Liver (tissue), 7 donors: ENCODE measurements at regions not wholly inside any gene's neighbourhood (a gene's known extent, or its start where the extent isn't known, plus 50 kb on each side); places are given as distances from the start of the nearest gene placed in this dataset.
"Not testable (repeated sequence)": the region's sequence is repeated elsewhere in the genome, so short reads cannot be mapped to it uniquely, and the experiment has no call there.

ENCODE experiments used
- DNase-seq: peaks from one replicate; pipeline ENCODE4 v3.0.0-alpha.2; 2017; ENCODE audit warnings: low spot score
- H3K27ac ChIP-seq, 2 donors: one replicate each; pipeline ENCODE4 v1.7.0; 2013; ENCODE audit warnings: inconsistent platforms in 2 of 2, low read length in 2 of 2, control low read depth in 1 of 2, low read depth in 1 of 2, mild to moderate bottlenecking in 1 of 2
- H3K27me3 ChIP-seq, 4 donors: one replicate each; pipeline versions ENCODE4 v1.6.1 to v1.7.0; 2013; ENCODE audit warnings: low read length in 3 of 4, inconsistent platforms in 1 of 4, mild to moderate bottlenecking in 1 of 4, moderate library complexity in 1 of 4; ENCODE audit not compliant: control insufficient read depth in 4 of 4, insufficient read depth in 4 of 4
- H3K36me3 ChIP-seq, 4 donors: one replicate each; pipeline versions ENCODE4 v1.6.1 to v1.7.0; 2013; ENCODE audit warnings: low read length in 3 of 4, mild to moderate bottlenecking in 3 of 4, low read depth in 1 of 4, moderate library complexity in 1 of 4; ENCODE audit not compliant: control insufficient read depth in 4 of 4, insufficient read depth in 3 of 4
- H3K4me1 ChIP-seq, 4 donors: one replicate each; pipeline versions ENCODE4 v1.6.1 to v1.7.0; 2013; ENCODE audit warnings: low read length in 3 of 4, mild to moderate bottlenecking in 3 of 4, moderate library complexity in 1 of 4; ENCODE audit not compliant: control insufficient read depth in 4 of 4, insufficient read depth in 4 of 4
- H3K4me3 ChIP-seq, 3 donors: one replicate each; pipeline versions ENCODE4 v1.6.1 to v1.7.0; 2013; ENCODE audit warnings: low read length in 3 of 3, control low read depth in 1 of 3, low read depth in 1 of 3, mild to moderate bottlenecking in 1 of 3
- H3K9ac ChIP-seq, 2 donors: one replicate each; pipeline ENCODE4 v1.7.0; 2013; ENCODE audit warnings: low read length in 2 of 2, mild to moderate bottlenecking in 2 of 2, moderate library complexity in 2 of 2, control low read depth in 1 of 2, low read depth in 1 of 2
- H3K9me3 ChIP-seq, 4 donors: one replicate each; pipeline versions ENCODE4 v1.6.1 to v1.7.0; 2013; ENCODE audit warnings: low read length in 3 of 4; ENCODE audit not compliant: control insufficient read depth in 4 of 4
- EGR1 ChIP-seq, 2 donors: IDR thresholded peaks; 2 replicates each; pipeline ENCODE4 v1.6.1; 2016 to 2018; ENCODE audit warnings: antibody characterized with exemption in 2 of 2, low read depth in 2 of 2
- FOXA1 ChIP-seq: IDR thresholded peaks from 2 replicates; pipeline ENCODE4 v1.6.1; 2016; ENCODE audit warnings: antibody characterized with exemption
- FOXA2 ChIP-seq: IDR thresholded peaks from 2 replicates; pipeline ENCODE4 v1.6.1; 2016; ENCODE audit warnings: antibody characterized with exemption
- GABPA ChIP-seq, 2 donors: IDR thresholded peaks in 1 of 2; conservative IDR thresholded peaks in 1 of 2; 2 replicates each; pipeline ENCODE4 v1.6.1; 2016; ENCODE audit warnings: antibody characterized with exemption in 2 of 2, mild to moderate bottlenecking in 1 of 2, moderate library complexity in 1 of 2
- HNF4A ChIP-seq, 2 donors: conservative IDR thresholded peaks; 2 replicates each; pipeline ENCODE4 v1.6.1; 2016; ENCODE audit warnings: antibody characterized with exemption in 2 of 2, mild to moderate bottlenecking in 2 of 2
- HNF4G ChIP-seq: IDR thresholded peaks from 2 replicates; pipeline ENCODE4 v1.6.1; 2016; ENCODE audit warnings: antibody characterized with exemption
- JUND ChIP-seq, 2 donors: IDR thresholded peaks; 2 replicates each; pipeline ENCODE4 v1.6.1; 2016; ENCODE audit warnings: antibody characterized with exemption in 2 of 2
- NR2F2 ChIP-seq: IDR thresholded peaks from 2 replicates; pipeline ENCODE4 v1.6.1; 2016; ENCODE audit warnings: antibody characterized with exemption
- RAD21 ChIP-seq, 2 donors: IDR thresholded peaks; 2 replicates each; pipeline ENCODE4 v1.6.1; 2016; ENCODE audit warnings: antibody characterized with exemption in 2 of 2, mild to moderate bottlenecking in 2 of 2
- RXRA ChIP-seq, 2 donors: IDR thresholded peaks; 2 replicates each; pipeline ENCODE4 v1.6.1; 2017 to 2018; ENCODE audit warnings: antibody characterized with exemption in 2 of 2, mild to moderate bottlenecking in 1 of 2
- SP1 ChIP-seq: IDR thresholded peaks from 2 replicates; pipeline ENCODE4 v1.6.1; 2018; ENCODE audit warnings: antibody characterized with exemption, mild to moderate bottlenecking
- TAF1 ChIP-seq: conservative IDR thresholded peaks from 2 replicates; pipeline ENCODE4 v1.6.1; 2016; ENCODE audit warnings: antibody characterized with exemption, mild to moderate bottlenecking
- YY1 ChIP-seq: IDR thresholded peaks from 2 replicates; pipeline ENCODE4 v1.6.1; 2016; ENCODE audit warnings: antibody characterized with exemption, mild to moderate bottlenecking
- WGBS: extraction: QIAGEN DNeasy Blood & Tissue Kit; methylation state at CpG from one replicate; pipeline ENCODE4 v1.1.7; 2013; 5-methylcytosine and 5-hydroxymethylcytosine counted together
- TF ChIP-seq, protein P1 (sequence below): IDR thresholded peaks from 2 replicates; pipeline ENCODE4 v1.6.1; 2016; ENCODE audit warnings: antibody characterized with exemption, mild to moderate bottlenecking
- TF ChIP-seq, protein P2 (sequence below): IDR thresholded peaks from 2 replicates; pipeline ENCODE4 v1.6.1; 2016; ENCODE audit warnings: antibody characterized with exemption
- TF ChIP-seq, protein P3 (sequence below): IDR thresholded peaks from 2 replicates; pipeline ENCODE4 v1.6.1; 2016; ENCODE audit warnings: antibody characterized with exemption
- TF ChIP-seq, protein P4 (sequence below): IDR thresholded peaks from 2 replicates; pipeline ENCODE4 v1.6.1; 2016; ENCODE audit warnings: antibody characterized with exemption
- donor health status: healthy.
- donor health status: healthy.
- donor health status: healthy.
- donor health status: healthy.

DNA sequence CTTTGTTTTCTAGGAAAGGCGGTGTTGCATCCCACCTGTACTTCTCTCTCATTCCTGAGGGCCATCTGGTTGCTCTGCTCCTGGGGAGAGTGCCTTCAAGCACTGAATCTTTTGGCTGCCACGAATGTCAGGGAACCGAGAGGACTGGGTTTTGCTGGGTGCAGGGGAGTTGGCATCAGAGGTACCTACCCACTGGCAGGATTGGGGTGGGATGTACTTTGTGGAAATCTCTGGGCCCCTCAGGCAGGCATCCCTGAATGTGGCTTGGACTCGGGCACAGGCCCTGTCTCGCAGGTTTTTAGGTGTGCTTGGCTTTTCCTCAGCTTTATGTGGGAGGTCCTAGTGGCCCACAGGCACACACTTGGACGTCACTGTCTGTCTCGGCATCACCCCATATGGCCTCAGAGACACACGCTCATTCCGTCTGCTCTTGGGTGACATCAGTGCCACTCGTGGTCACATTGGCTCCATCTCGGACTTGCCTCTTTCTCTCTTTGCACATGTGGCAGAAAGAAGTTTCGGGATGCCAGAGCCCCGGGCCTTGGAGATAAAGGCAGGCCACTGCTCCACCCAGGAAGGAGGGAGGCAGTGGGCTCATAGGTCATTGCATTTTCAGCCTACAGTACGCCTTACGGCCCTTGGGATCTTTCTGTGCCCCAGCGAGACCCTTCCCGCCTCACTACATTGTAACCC lies 325.6 kb downstream of the ZNF716 start:
- no peak for DNase-seq
- H3K27ac ChIP-seq = no peak overlapping the region
- H3K9me3 ChIP-seq = peaks cover 0 to 5% (median 2%) of the 10 kb centered on the region in 4 donors
- H3K9ac ChIP-seq = no peak overlapping the region
- H3K4me3 ChIP-seq = no peak overlapping the region
- TF ChIP-seq FOXA1 = no peak
- no peak for TF ChIP-seq TAF1
- TF ChIP-seq, protein P1, sequence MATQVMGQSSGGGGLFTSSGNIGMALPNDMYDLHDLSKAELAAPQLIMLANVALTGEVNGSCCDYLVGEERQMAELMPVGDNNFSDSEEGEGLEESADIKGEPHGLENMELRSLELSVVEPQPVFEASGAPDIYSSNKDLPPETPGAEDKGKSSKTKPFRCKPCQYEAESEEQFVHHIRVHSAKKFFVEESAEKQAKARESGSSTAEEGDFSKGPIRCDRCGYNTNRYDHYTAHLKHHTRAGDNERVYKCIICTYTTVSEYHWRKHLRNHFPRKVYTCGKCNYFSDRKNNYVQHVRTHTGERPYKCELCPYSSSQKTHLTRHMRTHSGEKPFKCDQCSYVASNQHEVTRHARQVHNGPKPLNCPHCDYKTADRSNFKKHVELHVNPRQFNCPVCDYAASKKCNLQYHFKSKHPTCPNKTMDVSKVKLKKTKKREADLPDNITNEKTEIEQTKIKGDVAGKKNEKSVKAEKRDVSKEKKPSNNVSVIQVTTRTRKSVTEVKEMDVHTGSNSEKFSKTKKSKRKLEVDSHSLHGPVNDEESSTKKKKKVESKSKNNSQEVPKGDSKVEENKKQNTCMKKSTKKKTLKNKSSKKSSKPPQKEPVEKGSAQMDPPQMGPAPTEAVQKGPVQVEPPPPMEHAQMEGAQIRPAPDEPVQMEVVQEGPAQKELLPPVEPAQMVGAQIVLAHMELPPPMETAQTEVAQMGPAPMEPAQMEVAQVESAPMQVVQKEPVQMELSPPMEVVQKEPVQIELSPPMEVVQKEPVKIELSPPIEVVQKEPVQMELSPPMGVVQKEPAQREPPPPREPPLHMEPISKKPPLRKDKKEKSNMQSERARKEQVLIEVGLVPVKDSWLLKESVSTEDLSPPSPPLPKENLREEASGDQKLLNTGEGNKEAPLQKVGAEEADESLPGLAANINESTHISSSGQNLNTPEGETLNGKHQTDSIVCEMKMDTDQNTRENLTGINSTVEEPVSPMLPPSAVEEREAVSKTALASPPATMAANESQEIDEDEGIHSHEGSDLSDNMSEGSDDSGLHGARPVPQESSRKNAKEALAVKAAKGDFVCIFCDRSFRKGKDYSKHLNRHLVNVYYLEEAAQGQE = no peak
- no peak for TF ChIP-seq RAD21 (IDR thresholded peaks at IDR 0.05)
- TF ChIP-seq JUND (IDR thresholded peaks at IDR 0.05) = no peak
- no peak for TF ChIP-seq SP1
- no peak for TF ChIP-seq YY1
- no peak for TF ChIP-seq HNF4A (conservative IDR thresholded peaks at IDR 0.05)
- TF ChIP-seq GABPA (IDR thresholded peaks at IDR 0.05 in 1 of 2, conservative IDR thresholded peaks at IDR 0.05 in 1 of 2) = no peak
- no peak for TF ChIP-seq HNF4G
- TF ChIP-seq, protein P2, sequence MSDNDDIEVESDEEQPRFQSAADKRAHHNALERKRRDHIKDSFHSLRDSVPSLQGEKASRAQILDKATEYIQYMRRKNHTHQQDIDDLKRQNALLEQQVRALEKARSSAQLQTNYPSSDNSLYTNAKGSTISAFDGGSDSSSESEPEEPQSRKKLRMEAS = no peak
- TF ChIP-seq FOXA2 = no peak
- H3K36me3 ChIP-seq = no peaks in the 10 kb centered on the region
- no peaks in the 10 kb centered on the region for H3K27me3 ChIP-seq
- H3K4me1 ChIP-seq = no peaks in the 10 kb centered on the region
- WGBS = 78% methylated on average over 17 of the region's 17 CpGs

DNA sequence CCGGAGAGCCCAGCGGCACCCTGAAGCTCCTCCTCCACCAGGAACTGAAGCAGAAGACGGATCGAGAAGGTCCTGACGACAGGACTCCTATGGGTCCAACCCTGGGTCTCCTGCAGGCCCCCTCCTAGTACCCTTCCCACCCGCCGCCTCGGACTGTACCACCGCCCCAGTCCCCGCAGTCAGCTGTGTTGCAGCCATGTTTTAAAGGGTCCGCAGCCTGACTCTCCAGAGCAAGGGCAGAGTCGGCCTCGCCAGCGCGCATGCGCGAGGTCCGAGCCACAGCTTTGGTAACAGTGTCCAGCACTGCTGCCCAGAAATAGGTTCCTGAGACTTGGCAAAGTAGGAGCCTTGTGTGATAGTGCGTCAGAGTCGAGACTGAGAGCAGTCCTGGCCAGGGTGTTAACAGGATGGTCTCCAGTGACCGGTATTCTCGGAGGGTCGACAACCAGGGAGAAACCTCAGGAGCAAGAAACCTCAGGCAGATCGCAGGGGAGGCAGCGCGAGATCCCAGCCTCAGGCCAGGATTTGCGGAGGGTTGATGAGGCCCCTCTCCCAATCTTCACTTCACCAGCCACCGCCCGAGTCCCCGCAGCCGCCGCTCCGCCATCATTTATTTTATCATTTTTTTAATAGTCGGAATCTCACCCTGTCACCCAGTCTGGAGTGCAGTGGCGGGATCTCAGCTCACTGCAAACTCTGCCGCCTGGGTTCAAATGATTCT lies 326.3 kb downstream of the ZNF716 start:
- H3K4me3 ChIP-seq, H3K27me3 ChIP-seq, DNase-seq, H3K4me1 ChIP-seq, H3K27ac ChIP-seq, H3K36me3 ChIP-seq, H3K9me3 ChIP-seq, H3K9ac ChIP-seq: not testable (repeated sequence)
- 89% methylated on average over 36 of the region's 36 CpGs for WGBS

DNA sequence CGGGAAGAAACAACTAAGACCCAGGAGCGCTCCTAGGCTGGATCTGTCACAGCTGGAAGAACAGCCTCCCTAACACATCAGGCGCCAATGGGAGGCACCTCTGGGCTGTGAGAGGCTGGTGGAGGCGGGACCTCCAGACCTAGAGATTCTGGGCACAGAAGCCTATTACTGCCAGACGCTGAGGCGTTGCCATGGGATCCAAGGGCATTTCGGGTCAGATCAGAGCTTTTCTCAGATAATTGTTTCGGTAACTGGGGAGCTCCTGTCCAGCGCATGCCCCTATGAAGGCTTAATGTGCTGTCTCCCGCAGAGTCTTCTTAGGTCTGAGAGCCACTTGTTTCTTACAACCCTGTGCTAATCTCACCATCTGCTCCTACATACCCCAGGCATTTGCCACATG lies 339.2 kb downstream of the ZNF716 start:
- no peak for DNase-seq
- Histone ChIP-seq H3K4me1 (no peaks in the 10 kb centered on the region), H3K4me3 (no peak overlapping the region), H3K9ac (no peak overlapping the region), H3K27ac (no peak overlapping the region), H3K27me3 (no peaks in the 10 kb centered on the region), H3K9me3 (peaks cover 0 to 3% (median 0%) of the 10 kb centered on the region in 4 donors), H3K36me3 (no peaks in the 10 kb centered on the region)
- TF ChIP-seq RAD21 (IDR thresholded peaks at IDR 0.05) (no peak), JUND (IDR thresholded peaks at IDR 0.05) (no peak), NR2F2 (no peak), HNF4A (conservative IDR thresholded peaks at IDR 0.05) (no peak), SP1 (no peak), FOXA2 (no peak), EGR1 (IDR thresholded peaks at IDR 0.05; ENCODE audit: low read depth in 2 of 2) (no peak), TAF1 (no peak), RXRA (IDR thresholded peaks at IDR 0.05) (no peak), FOXA1 (no peak)
- TF ChIP-seq, protein P2 = no peak
- TF ChIP-seq, protein P3, sequence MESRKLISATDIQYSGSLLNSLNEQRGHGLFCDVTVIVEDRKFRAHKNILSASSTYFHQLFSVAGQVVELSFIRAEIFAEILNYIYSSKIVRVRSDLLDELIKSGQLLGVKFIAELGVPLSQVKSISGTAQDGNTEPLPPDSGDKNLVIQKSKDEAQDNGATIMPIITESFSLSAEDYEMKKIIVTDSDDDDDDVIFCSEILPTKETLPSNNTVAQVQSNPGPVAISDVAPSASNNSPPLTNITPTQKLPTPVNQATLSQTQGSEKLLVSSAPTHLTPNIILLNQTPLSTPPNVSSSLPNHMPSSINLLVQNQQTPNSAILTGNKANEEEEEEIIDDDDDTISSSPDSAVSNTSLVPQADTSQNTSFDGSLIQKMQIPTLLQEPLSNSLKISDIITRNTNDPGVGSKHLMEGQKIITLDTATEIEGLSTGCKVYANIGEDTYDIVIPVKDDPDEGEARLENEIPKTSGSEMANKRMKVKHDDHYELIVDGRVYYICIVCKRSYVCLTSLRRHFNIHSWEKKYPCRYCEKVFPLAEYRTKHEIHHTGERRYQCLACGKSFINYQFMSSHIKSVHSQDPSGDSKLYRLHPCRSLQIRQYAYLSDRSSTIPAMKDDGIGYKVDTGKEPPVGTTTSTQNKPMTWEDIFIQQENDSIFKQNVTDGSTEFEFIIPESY = no peak
- TF ChIP-seq, protein P4, sequence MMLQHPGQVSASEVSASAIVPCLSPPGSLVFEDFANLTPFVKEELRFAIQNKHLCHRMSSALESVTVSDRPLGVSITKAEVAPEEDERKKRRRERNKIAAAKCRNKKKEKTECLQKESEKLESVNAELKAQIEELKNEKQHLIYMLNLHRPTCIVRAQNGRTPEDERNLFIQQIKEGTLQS = no peak
- WGBS = 84% methylated on average over 10 of the region's 10 CpGs
